HCT116 (cell line): ENCODE measurements at regions not wholly inside any gene's neighbourhood (a gene's known extent, or its start where the extent isn't known, plus 50 kb on each side); places are given as distances from the start of the nearest gene placed in this dataset.

ENCODE experiments used
- CEBPB ChIP-seq: IDR thresholded peaks from 2 replicates; pipeline ENCODE4 v1.6.1; 2012; ENCODE audit warnings: low read depth
- CTCF ChIP-seq, 3 experiments: fragments of 200-600 bp in 1 of 3; sonication (generic) in 1 of 3; IDR thresholded peaks in 2 of 3; conservative IDR thresholded peaks in 1 of 3; 2 replicates each; pipeline ENCODE4 v1.5.1; 2012 to 2017; ENCODE audit warnings: low read depth in 2 of 3, low read length in 2 of 3, antibody characterized with exemption in 1 of 3, borderline replicate concordance in 1 of 3, control low read depth in 1 of 3, mild to moderate bottlenecking in 1 of 3, mixed read lengths in 1 of 3, mixed run types in 1 of 3, moderate library complexity in 1 of 3; ENCODE audit not compliant: insufficient read depth in 1 of 3
- EGR1 ChIP-seq: IDR thresholded peaks from 2 replicates; pipeline ENCODE4 v1.6.1; 2012; ENCODE audit warnings: low read depth
- EZH2phosphoT487 ChIP-seq: fragments of 200-600 bp; IDR thresholded peaks from 2 replicates; pipeline ENCODE4 v1.6.1; 2018; ENCODE audit warnings: antibody characterized with exemption, borderline replicate concordance
- POLR2A ChIP-seq: IDR thresholded peaks from 2 replicates; pipeline ENCODE4 v1.7.0; 2011; ENCODE audit warnings: borderline replicate concordance; ENCODE audit not compliant: insufficient read depth, insufficient read length; ENCODE audit errors: extremely low read depth
- POLR2AphosphoS5 ChIP-seq: IDR thresholded peaks from 2 replicates; pipeline ENCODE4 v1.6.1; 2011; ENCODE audit warnings: mild to moderate bottlenecking, low read depth, low read length, moderate library complexity
- YY1 ChIP-seq: IDR thresholded peaks from 2 replicates; pipeline ENCODE4 v1.6.1; 2011; ENCODE audit warnings: low read length, low read depth, moderate library complexity, mild to moderate bottlenecking; ENCODE audit not compliant: insufficient replicate concordance; ENCODE audit errors: extremely low read depth
- ZBTB33 ChIP-seq: IDR thresholded peaks from 2 replicates; pipeline ENCODE4 v1.6.1; 2011; ENCODE audit warnings: mild to moderate bottlenecking, low read length, moderate library complexity; ENCODE audit not compliant: insufficient replicate concordance; ENCODE audit errors: extremely low read depth
- ZNF274 ChIP-seq: fragments of 200-500 bp; sonication (Bioruptor generic); IDR thresholded peaks from 2 replicates; pipeline ENCODE4 v1.6.1; 2014; ENCODE audit warnings: mild to moderate bottlenecking, low read depth, low read length, inconsistent platforms
- TF ChIP-seq, protein P1 (sequence below): IDR thresholded peaks from 2 replicates; pipeline ENCODE4 v1.6.1; 2012
- TF ChIP-seq, protein P2 (sequence below): IDR thresholded peaks from 2 replicates; pipeline ENCODE4 v1.6.1; 2012; ENCODE audit warnings: low read depth

DNA sequence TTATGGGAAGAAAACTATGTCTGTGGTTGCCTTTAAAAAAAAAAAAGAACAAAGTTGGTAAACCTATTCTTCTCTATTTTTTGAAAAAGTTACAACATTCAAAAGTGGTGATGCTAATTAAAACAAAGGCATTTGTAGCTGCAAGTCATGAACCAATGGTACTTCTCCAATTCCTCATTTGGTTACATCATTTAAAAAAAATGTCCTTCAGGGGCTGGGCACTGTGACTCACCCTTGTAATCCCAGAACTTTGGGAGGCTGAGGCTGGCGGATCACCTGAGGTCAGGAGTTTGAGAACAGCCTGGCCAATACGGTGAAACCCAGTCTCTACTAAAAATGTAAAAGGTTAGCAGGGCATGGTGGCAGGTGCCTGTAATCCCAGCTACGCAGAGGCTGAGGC is 574.6 kb downstream of the VGLL3 start:
- TF ChIP-seq ZNF274 = no peak
- TF ChIP-seq EZH2phosphoT487 = no peak
- TF ChIP-seq, protein P1, sequence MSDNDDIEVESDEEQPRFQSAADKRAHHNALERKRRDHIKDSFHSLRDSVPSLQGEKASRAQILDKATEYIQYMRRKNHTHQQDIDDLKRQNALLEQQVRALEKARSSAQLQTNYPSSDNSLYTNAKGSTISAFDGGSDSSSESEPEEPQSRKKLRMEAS = no peak
- TF ChIP-seq CTCF (IDR thresholded peaks at IDR 0.05 in 2 of 3, conservative IDR thresholded peaks at IDR 0.05 in 1 of 3; ENCODE audit: borderline replicate concordance in 1 of 3, insufficient read depth in 1 of 3, low read depth in 2 of 3, low read length in 2 of 3) = no peak
- no peak for TF ChIP-seq EGR1
- TF ChIP-seq ZBTB33 = no peak
- TF ChIP-seq, protein P2, sequence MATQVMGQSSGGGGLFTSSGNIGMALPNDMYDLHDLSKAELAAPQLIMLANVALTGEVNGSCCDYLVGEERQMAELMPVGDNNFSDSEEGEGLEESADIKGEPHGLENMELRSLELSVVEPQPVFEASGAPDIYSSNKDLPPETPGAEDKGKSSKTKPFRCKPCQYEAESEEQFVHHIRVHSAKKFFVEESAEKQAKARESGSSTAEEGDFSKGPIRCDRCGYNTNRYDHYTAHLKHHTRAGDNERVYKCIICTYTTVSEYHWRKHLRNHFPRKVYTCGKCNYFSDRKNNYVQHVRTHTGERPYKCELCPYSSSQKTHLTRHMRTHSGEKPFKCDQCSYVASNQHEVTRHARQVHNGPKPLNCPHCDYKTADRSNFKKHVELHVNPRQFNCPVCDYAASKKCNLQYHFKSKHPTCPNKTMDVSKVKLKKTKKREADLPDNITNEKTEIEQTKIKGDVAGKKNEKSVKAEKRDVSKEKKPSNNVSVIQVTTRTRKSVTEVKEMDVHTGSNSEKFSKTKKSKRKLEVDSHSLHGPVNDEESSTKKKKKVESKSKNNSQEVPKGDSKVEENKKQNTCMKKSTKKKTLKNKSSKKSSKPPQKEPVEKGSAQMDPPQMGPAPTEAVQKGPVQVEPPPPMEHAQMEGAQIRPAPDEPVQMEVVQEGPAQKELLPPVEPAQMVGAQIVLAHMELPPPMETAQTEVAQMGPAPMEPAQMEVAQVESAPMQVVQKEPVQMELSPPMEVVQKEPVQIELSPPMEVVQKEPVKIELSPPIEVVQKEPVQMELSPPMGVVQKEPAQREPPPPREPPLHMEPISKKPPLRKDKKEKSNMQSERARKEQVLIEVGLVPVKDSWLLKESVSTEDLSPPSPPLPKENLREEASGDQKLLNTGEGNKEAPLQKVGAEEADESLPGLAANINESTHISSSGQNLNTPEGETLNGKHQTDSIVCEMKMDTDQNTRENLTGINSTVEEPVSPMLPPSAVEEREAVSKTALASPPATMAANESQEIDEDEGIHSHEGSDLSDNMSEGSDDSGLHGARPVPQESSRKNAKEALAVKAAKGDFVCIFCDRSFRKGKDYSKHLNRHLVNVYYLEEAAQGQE = no peak
- no peak for TF ChIP-seq CEBPB
- no peak for TF ChIP-seq YY1
- no peak for TF ChIP-seq POLR2A
- no peak for TF ChIP-seq POLR2AphosphoS5
